H4 (cell line): ENCODE measurements at regions not wholly inside any gene's neighbourhood (a gene's known extent, or its start where the extent isn't known, plus 50 kb on each side); places are given as distances from the start of the nearest gene placed in this dataset.

Experiments
- DNase-seq: peaks from one replicate; pipeline ENCODE4 v3.0.0-alpha.2; 2015; ENCODE audit warnings: low spot score

GRCh38 chr1:232519186-232519585 lies 110.7 kb downstream of the SIPA1L2 start:
- no peak for DNase-seq

- DNase-seq: no peak
These were observed 111.6 kb downstream of the SIPA1L2 start for GRCh38 chr1:232518349-232518748.

- no peak for DNase-seq
These were observed 112.7 kb downstream of the SIPA1L2 start for GRCh38 chr1:232517204-232517603.

- no peak for DNase-seq
These were observed 114.2 kb downstream of the SIPA1L2 start for GRCh38 chr1:232515706-232516105.

- DNase-seq: no peak
These were observed 117.2 kb downstream of the SIPA1L2 start for GRCh38 chr1:232512712-232513111.

GRCh38 chr1:232511172-232511571 lies 118.8 kb downstream of the SIPA1L2 start:
- DNase-seq: no peak

GRCh38 chr1:232510367-232511110 lies 119.4 kb downstream of the SIPA1L2 start:
- no peak for DNase-seq

- DNase-seq: no peak
These were observed 120.4 kb downstream of the SIPA1L2 start for GRCh38 chr1:232509570-232509969.

GRCh38 chr1:232508130-232508701 lies 121.7 kb downstream of the SIPA1L2 start:
- DNase-seq: peak; percentile 31

GRCh38 chr1:232507571-232507970 lies 122.4 kb downstream of the SIPA1L2 start:
- no peak for DNase-seq

- no peak for DNase-seq
These were observed 124.0 kb downstream of the SIPA1L2 start for GRCh38 chr1:232505884-232506283.

GRCh38 chr1:232504651-232505050 lies 125.3 kb downstream of the SIPA1L2 start:
- DNase-seq: no peak

GRCh38 chr1:232503497-232503896 lies 126.4 kb downstream of the SIPA1L2 start:
- no peak for DNase-seq

GRCh38 chr1:232501854-232502253 lies 128.1 kb downstream of the SIPA1L2 start:
- no peak for DNase-seq

GRCh38 chr1:232499188-232499587 lies 130.7 kb downstream of the SIPA1L2 start:
- DNase-seq: no peak

- no peak for DNase-seq
These were observed 136.1 kb downstream of the SIPA1L2 start for GRCh38 chr1:232493869-232494268.

GRCh38 chr1:232489256-232489655 lies 140.7 kb downstream of the SIPA1L2 start:
- no peak for DNase-seq

GRCh38 chr1:232487236-232487635 lies 142.7 kb downstream of the SIPA1L2 start:
- DNase-seq: no peak

GRCh38 chr1:232486454-232487207 lies 143.3 kb downstream of the SIPA1L2 start:
- DNase-seq: no peak

- no peak for DNase-seq
These were observed 143.9 kb downstream of the SIPA1L2 start for GRCh38 chr1:232486006-232486405.

- DNase-seq: no peak
These were observed 145.1 kb downstream of the SIPA1L2 start for GRCh38 chr1:232484856-232485255.

GRCh38 chr1:232483826-232484225 lies 146.1 kb downstream of the SIPA1L2 start:
- DNase-seq: no peak

- DNase-seq: no peak
These were observed 148.8 kb downstream of the SIPA1L2 start for GRCh38 chr1:232481091-232481490.
